Heart left ventricle (tissue), 13 donors: ENCODE measurements at regions not wholly inside any gene's neighbourhood (a gene's known extent, or its start where the extent isn't known, plus 50 kb on each side); places are given as distances from the start of the nearest gene placed in this dataset.

ENCODE experiments used
- POLR2A ChIP-seq, 2 donors: fragments of 450-650 bp; IDR thresholded peaks; one replicate each; pipeline ENCODE4 v1.6.1; 2017; ENCODE audit warnings: antibody characterized with exemption in 2 of 2, mild to moderate bottlenecking in 2 of 2, moderate library complexity in 2 of 2
- TF ChIP-seq, protein P1 (sequence below), 12 donors: fragments of 200-600 bp; sonication (generic) in 4 of 12; IDR thresholded peaks; one replicate each; pipeline versions ENCODE4 v1.5.0 to v1.8.0; 2018 to 2022; ENCODE audit warnings: antibody characterized with exemption in 12 of 12, mild to moderate bottlenecking in 5 of 12
- donor health status: ischemic (EF 13 %, LVEDD 7.1; RV severe dilation, severe dysfunction).
- donor health status: DM: no; HTN: yes; CAD: no.
- donor health status: DM: no; HTN: no; CAD: no.
- donor health status: ischemic (EF 25% LVEDD 6.9; RV normal size, moderate dysfunction).
- donor health status: ischemic (EF 25% LVEDD 5.7; RV mildly dilated, moderate dysfunction).
- donor health status: ischemic (EF 35%, LVEDD 5.7; RV mildly dilated, moderate dysfunction).
- donor health status: nonischemic (EF 11% LVEDD 7.7; RV severe dilation, severe dysfunction).
- donor health status: DM: yes; HTN: yes; CAD: no.
- donor health status: PGD.
- donor health status: ischemic (EF 29% LVEDD 5.4; RV normal size, mild dysfunction).
- donor health status: nonischemic (EF 23%, LVEDD 6.1; RV moderate dilation, normal function).

GRCh38 chr18:2478662-2479061 lies 92.6 kb downstream of the METTL4 start:
- TF ChIP-seq, protein P1, sequence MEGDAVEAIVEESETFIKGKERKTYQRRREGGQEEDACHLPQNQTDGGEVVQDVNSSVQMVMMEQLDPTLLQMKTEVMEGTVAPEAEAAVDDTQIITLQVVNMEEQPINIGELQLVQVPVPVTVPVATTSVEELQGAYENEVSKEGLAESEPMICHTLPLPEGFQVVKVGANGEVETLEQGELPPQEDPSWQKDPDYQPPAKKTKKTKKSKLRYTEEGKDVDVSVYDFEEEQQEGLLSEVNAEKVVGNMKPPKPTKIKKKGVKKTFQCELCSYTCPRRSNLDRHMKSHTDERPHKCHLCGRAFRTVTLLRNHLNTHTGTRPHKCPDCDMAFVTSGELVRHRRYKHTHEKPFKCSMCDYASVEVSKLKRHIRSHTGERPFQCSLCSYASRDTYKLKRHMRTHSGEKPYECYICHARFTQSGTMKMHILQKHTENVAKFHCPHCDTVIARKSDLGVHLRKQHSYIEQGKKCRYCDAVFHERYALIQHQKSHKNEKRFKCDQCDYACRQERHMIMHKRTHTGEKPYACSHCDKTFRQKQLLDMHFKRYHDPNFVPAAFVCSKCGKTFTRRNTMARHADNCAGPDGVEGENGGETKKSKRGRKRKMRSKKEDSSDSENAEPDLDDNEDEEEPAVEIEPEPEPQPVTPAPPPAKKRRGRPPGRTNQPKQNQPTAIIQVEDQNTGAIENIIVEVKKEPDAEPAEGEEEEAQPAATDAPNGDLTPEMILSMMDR (IDR thresholded peaks at IDR 0.05): no peak
- no peak for TF ChIP-seq POLR2A (IDR thresholded peaks at IDR 0.05)
